Mucosa of rectum (tissue), 2 donors: ENCODE measurements at regions not wholly inside any gene's neighbourhood (a gene's known extent, or its start where the extent isn't known, plus 50 kb on each side); places are given as distances from the start of the nearest gene placed in this dataset.
A peak's percentile ranks its signal among the peaks of the same experiment; 100 is the strongest.

Source experiments
- H3K27ac ChIP-seq, 2 donors: one replicate each; pipeline ENCODE4 v1.7.0; 2013; ENCODE audit warnings: inconsistent platforms in 2 of 2, low read depth in 2 of 2, low read length in 2 of 2
- H3K27me3 ChIP-seq, 2 donors: one replicate each; pipeline ENCODE4 v1.7.0; 2013; ENCODE audit warnings: low read length in 2 of 2; ENCODE audit not compliant: control insufficient read depth in 2 of 2, insufficient read depth in 2 of 2
- H3K36me3 ChIP-seq, 2 donors: one replicate each; pipeline ENCODE4 v1.7.0; 2013; ENCODE audit warnings: low read length in 2 of 2; ENCODE audit not compliant: control insufficient read depth in 2 of 2, insufficient read depth in 2 of 2
- H3K4me1 ChIP-seq, 2 donors: one replicate each; pipeline ENCODE4 v1.7.0; 2013; ENCODE audit warnings: low read length in 2 of 2, mild to moderate bottlenecking in 1 of 2; ENCODE audit not compliant: control insufficient read depth in 2 of 2, insufficient read depth in 2 of 2
- H3K4me3 ChIP-seq, 2 donors: one replicate each; pipeline ENCODE4 v1.7.0; 2013; ENCODE audit warnings: low read length in 2 of 2
- H3K9ac ChIP-seq, 2 donors: one replicate each; pipeline ENCODE4 v1.7.0; 2013; ENCODE audit warnings: low read length in 2 of 2, low read depth in 1 of 2, mild to moderate bottlenecking in 1 of 2
- H3K9me3 ChIP-seq, 2 donors: one replicate each; pipeline ENCODE4 v1.7.0; 2013; ENCODE audit warnings: low read length in 2 of 2; ENCODE audit not compliant: control insufficient read depth in 2 of 2
- donor health status: healthy.
- donor health status: Normal muscosa, but diverticular disease.

- no peak overlapping the region for H3K4me3 ChIP-seq
- H3K9me3 ChIP-seq: no peaks in the 10 kb centered on the region
- no peak overlapping the region for H3K27ac ChIP-seq
- H3K36me3 ChIP-seq: no peaks in the 10 kb centered on the region
- H3K27me3 ChIP-seq: no peaks in the 10 kb centered on the region
- no peak overlapping the region for H3K9ac ChIP-seq
- peaks cover 5 to 8% of the 10 kb centered on the region in 2 donors for H3K4me1 ChIP-seq
These were observed 55.3 kb upstream of the SLC22A11 start for GRCh38 chr11:64500176-64501013.

GRCh38 chr11:64501500-64502427, 54.0 kb upstream of the SLC22A11 start:
- peaks cover 0 to 7% of the 10 kb centered on the region in 2 donors for H3K27me3 ChIP-seq
- no peak overlapping the region for H3K9ac ChIP-seq
- peak overlapping the region in 1 of 2 donors; percentile 2 for H3K27ac ChIP-seq
- peak overlapping the region in 1 of 2 donors; percentile 16 for H3K4me3 ChIP-seq
- no peaks in the 10 kb centered on the region for H3K9me3 ChIP-seq
- H3K36me3 ChIP-seq: no peaks in the 10 kb centered on the region
- peaks cover 5 to 8% of the 10 kb centered on the region in 2 donors for H3K4me1 ChIP-seq

- peaks cover 5 to 8% of the 10 kb centered on the region in 2 donors for H3K4me1 ChIP-seq
- no peaks in the 10 kb centered on the region for H3K9me3 ChIP-seq
- no peak overlapping the region for H3K9ac ChIP-seq
- H3K27me3 ChIP-seq: peaks cover 0 to 7% of the 10 kb centered on the region in 2 donors
- H3K4me3 ChIP-seq: no peak overlapping the region
- H3K27ac ChIP-seq: no peak overlapping the region
- no peaks in the 10 kb centered on the region for H3K36me3 ChIP-seq
These were observed 53.1 kb upstream of the SLC22A11 start for GRCh38 chr11:64502634-64503033.

GRCh38 chr11:64503186-64503753, 52.5 kb upstream of the SLC22A11 start:
- H3K36me3 ChIP-seq: no peaks in the 10 kb centered on the region
- peaks cover 0 to 7% of the 10 kb centered on the region in 2 donors for H3K27me3 ChIP-seq

GRCh38 chr11:64504999-64505398, 50.7 kb upstream of the SLC22A11 start:
- Histone ChIP-seq H3K27me3 (peaks cover 0 to 7% of the 10 kb centered on the region in 2 donors), H3K9me3 (no peaks in the 10 kb centered on the region), H3K36me3 (no peaks in the 10 kb centered on the region), H3K4me1 (peaks cover 3 to 5% of the 10 kb centered on the region in 2 donors), H3K27ac (no peak overlapping the region), H3K4me3 (no peak overlapping the region), H3K9ac (no peak overlapping the region)

More at GRCh38 chr11:64503186-64503753, 52.5 kb upstream of the SLC22A11 start:
- Histone ChIP-seq H3K27ac (no peak overlapping the region), H3K9me3 (no peaks in the 10 kb centered on the region), H3K9ac (no peak overlapping the region), H3K4me1 (peaks cover 5 to 8% of the 10 kb centered on the region in 2 donors), H3K4me3 (no peak overlapping the region)
